Activated CD4-positive, alpha-beta T cell treated with anti-CD3 and anti-CD28 coated beads, Interleukin-2, Interleukin-4, amounts not matched to agents 100 ng/mL and 50 ng/mL, durations not matched to agents 16 hours and 8 hours (primary cell): ENCODE measurements at regions not wholly inside any gene's neighbourhood (a gene's known extent, or its start where the extent isn't known, plus 50 kb on each side); places are given as distances from the start of the nearest gene placed in this dataset.
"Not testable (repeated sequence)": the region's sequence is repeated elsewhere in the genome, so short reads cannot be mapped to it uniquely, and the experiment has no call there.

Experiments
- DNase-seq: peaks from one replicate; pipeline ENCODE4 v3.0.0-alpha.2; 2020; ENCODE audit warnings: low spot score

GRCh38 chr11:29051935-29052334 is 943.7 kb downstream of the METTL15 start:
- no peak for DNase-seq

GRCh38 chr11:29050962-29051361 is 942.8 kb downstream of the METTL15 start:
- DNase-seq: not testable (repeated sequence)

GRCh38 chr11:29040489-29040888 is 932.3 kb downstream of the METTL15 start:
- no peak for DNase-seq

- no peak for DNase-seq
Measured at GRCh38 chr11:29032384-29033149, 924.4 kb downstream of the METTL15 start.

GRCh38 chr11:29029452-29029851 is 921.3 kb downstream of the METTL15 start:
- DNase-seq: no peak

GRCh38 chr11:29027436-29027835 is 919.2 kb downstream of the METTL15 start:
- DNase-seq: no peak

- DNase-seq: no peak
Measured at GRCh38 chr11:29026286-29026685, 918.1 kb downstream of the METTL15 start.

GRCh38 chr11:29025001-29025400 is 916.8 kb downstream of the METTL15 start:
- DNase-seq: no peak

- DNase-seq: no peak
Measured at GRCh38 chr11:29024386-29024785, 916.2 kb downstream of the METTL15 start.

- DNase-seq: no peak
Measured at GRCh38 chr11:29023761-29024160, 915.6 kb downstream of the METTL15 start.

- no peak for DNase-seq
Measured at GRCh38 chr11:29022676-29023075, 914.5 kb downstream of the METTL15 start.

- DNase-seq: no peak
Measured at GRCh38 chr11:29019960-29020683, 911.9 kb downstream of the METTL15 start.

- no peak for DNase-seq
Measured at GRCh38 chr11:29018631-29019030, 910.4 kb downstream of the METTL15 start.

GRCh38 chr11:29017941-29018340 is 909.8 kb downstream of the METTL15 start:
- DNase-seq: no peak

GRCh38 chr11:29012507-29012906 is 904.3 kb downstream of the METTL15 start:
- DNase-seq: no peak

- no peak for DNase-seq
Measured at GRCh38 chr11:29009426-29009825, 901.2 kb downstream of the METTL15 start.

- no peak for DNase-seq
Measured at GRCh38 chr11:29008481-29008880, 900.3 kb downstream of the METTL15 start.

- no peak for DNase-seq
Measured at GRCh38 chr11:29006668-29007067, 898.5 kb downstream of the METTL15 start.

- no peak for DNase-seq
Measured at GRCh38 chr11:29005401-29005980, 897.3 kb downstream of the METTL15 start.

GRCh38 chr11:29002816-29003215 is 894.6 kb downstream of the METTL15 start:
- DNase-seq: no peak

GRCh38 chr11:28999620-29000019 is 891.4 kb downstream of the METTL15 start:
- no peak for DNase-seq

GRCh38 chr11:28992996-28993395 is 884.8 kb downstream of the METTL15 start:
- DNase-seq: no peak

GRCh38 chr11:28984231-28984630 is 876.0 kb downstream of the METTL15 start:
- DNase-seq: no peak
